HG03025 (cell line): ENCODE measurements at regions not wholly inside any gene's neighbourhood (a gene's known extent, or its start where the extent isn't known, plus 50 kb on each side); places are given as distances from the start of the nearest gene placed in this dataset.

Experiments used
- ATAC-seq: cut with Tn5 transposase; IDR thresholded peaks from one replicate; pipeline ENCODE4 v1.9.1; 2021; ENCODE audit warnings: mild to moderate bottlenecking, moderate library complexity; ENCODE audit not compliant: unreplicated experiment, low FRiP score

DNA sequence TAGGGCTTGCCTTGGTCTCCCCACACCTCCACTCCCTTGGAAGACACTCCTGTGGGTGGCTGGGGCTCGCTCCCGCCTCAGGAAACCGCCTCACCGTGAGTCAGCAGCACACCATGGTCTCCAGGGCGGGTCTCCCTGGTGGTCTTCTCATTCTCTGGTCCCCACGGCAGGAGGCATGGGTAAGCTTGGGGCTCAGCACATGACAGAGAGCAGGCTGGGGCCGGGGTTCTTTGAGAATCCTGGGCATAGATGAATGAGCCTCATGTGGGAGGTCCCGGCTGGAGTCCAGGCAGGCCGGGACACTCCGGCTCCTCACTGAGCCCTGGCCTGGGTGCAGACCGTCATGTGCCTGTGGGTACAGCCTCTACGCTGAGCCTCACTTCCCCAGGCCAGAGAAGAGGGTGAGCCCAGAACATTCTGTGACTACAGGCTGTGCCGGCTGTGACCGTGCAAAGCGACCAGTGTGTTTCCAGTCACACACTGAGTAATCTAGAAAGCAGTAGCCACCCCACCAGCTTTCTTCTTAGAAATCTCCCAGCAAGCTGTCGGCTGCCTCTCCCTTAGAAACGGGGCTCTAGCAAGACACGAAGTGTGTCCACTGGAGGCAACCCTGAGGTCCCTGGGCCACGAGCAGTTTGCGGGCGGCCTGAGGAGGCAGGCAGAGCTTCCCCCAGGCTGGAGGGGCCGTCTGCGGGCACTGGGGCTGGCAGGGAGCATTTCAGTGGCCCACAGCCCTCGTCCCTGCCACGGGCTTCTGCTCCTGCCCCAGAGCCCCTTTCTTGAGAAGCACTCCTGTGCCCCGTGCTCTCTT lies 93.1 kb downstream of the RHOB start:
- ATAC-seq = no peak

DNA sequence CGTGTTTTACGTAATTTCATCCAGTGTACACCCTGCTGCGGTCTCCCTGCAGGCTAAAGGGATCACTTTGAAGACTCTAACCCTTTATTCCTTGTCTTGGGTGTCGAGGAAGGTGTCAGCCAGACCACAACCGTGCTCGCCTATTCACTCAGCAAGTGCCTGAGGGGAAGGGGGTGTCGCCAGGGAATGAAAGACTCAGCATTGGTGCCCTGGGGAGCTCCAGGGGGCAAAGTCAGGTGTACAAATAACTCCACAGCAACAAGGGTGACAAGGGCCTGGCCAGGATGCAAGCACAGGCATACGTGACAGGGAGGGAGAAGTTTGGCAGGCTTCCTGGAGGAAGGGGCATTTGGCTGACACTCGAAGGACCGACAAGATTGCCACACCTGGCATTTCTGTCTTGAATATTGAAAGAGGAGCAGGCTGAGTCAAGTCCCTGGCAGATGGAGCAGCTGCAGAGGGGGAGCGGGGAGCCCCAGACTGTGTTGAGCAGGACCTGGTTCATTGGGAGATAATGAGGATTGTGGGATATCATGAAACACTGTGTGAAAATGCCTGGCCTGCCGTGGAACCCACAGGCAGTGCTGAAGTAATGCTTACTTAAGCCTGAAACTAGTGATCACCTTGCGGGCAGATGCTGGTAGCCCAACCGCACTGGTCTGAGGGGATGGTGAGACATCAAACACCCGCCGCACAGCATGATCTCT lies 93.9 kb downstream of the RHOB start:
- no peak for ATAC-seq

DNA sequence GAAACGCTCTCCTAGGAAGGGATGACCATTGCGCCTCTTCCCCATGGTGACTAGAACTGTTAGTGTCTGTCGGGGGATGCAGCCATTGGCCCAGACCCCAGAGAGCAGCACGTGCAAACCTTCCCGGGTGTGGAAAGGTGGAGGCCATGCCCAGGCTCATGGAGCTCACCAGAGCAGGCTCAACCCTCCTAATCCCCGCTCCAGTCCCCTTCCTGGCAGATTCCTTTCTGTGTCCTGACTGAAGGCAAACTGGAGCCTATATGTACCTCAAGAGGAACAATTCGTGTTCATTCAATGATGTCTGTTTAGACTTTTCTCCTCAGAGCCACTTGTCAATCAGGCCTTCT lies 94.4 kb downstream of the RHOB start:
- no peak for ATAC-seq

DNA sequence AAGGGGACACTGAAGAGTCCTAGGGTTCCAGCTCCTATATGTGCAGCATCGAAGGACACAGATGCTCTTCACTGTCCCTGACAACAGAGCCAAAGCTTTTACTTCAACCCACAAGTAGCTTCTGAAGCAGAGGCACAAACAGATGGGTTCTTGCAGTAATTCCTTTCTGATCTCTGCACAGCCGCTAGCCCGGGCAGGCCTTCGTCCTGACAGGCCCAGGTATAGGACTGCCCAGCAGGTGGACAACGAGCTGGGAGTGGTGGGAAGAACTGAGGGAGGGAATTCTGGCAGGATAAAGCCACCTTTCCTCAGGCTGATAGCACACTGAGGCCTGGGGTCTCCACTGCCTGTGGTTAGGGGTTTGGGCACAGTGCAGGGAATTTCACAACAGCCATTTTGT lies 94.8 kb downstream of the RHOB start:
- ATAC-seq = no peak

DNA sequence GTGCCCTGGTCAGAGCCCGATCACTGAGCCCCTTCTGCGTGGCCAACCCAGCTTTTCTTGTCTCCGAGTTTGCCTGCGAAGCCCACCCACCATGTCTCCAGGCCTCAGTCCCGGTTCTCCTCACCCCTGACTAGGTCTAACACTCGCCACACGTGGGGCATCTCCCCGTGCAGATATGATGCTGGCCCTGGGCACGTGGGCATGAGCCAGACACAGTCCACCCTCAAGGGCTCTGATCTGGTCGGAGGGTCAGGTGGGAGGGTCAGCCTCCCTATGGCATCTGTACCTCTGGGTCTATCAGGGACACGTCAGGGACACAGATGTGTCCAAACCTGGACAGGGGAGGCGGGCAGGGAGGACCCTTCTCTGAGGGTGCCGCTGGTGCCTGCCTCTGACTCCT lies 95.4 kb downstream of the RHOB start:
- ATAC-seq = no peak

DNA sequence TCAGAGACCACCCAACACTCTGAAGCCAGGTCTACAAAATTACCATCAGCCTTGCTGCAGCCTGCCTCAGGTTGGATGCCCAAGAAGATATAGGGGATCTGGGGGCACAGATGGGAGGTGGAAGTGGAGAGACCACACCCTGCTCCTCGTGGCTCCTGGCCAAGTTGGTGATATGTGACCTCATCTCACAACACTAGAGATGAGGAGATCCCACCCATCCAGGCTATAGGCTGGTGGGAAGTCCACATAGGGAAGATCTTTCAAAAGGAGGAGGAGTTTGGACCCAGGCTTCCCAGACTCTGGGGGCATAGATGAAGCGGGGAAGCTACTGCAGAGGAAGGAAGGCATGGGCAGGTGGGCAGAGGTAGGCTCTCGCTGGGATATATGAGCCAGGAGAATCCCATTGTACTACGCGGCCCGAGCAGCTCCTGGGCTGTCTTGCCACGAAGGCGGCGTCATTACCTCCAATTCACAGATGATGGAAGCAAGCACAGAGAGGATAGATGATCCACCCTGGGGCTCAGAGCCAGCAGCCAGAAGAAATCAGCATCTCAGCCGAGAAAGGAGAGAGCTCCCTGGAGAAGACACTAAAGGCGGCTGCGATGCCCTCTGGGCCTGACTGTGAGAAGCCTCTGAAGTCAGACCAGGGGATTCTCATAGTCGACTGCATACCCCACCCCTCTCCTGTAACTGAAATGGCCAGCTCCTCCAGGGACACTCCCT lies 96.0 kb downstream of the RHOB start:
- no peak for ATAC-seq

DNA sequence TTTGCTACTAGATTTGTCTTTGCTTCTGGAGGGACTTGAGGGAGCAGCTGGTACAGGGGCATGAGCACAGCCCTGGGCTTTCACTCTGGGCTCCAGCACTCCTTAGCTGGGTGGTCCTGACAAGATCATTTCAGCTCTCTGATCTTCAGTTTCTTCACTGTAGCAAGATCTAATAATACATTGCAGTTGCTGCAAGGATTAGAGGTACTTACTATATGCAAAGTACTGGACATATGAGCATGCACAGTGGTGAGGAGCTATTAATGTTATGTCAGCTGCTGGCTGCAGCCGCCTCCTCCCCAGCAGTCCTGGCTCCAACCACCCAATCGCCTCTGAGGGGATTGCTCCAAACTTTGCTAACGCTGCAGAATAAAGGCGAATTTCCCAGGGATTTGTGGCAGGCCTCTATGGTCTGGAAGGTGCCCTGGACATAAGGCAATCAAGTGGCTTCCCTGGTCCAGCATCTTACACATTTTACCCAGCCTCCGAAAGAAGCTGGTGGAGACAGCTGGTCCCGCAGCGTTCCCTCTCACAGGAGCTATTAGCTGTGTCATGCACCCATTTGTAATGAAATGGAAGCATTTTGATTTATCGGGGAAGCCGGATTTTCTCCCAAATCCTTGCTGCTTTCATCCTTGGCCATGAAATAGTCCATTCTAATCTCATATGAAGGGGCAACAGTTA lies 96.7 kb downstream of the RHOB start:
- ATAC-seq = no peak

DNA sequence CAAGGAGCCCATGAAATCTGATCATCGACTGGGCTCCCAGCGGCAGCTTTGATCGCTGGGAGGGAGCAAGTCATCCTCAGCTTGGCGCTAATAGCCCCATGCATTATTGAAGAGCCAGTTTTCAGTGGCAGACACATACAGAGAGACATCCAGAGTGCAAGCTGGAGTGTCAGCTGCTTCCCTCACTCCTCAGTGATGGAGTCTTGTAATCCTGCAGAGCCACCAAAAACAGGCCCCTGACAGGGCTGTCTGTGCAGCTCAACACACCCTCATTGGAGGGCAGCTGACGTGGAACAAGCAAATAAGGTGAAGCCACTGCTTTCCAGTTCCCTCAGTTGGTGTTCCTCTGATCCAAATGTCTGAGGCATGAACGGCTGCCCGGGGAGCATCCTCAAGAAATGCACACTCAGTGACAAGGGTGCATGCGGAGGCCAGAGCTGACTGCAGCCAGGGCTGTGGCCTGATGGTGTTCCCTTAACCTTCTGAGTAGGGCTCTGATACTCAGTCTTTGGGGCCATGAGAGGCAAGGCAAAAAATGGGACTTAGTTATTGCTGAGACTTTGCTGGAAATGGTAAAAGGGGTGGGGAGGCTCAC lies 97.4 kb downstream of the RHOB start:
- no peak for ATAC-seq

DNA sequence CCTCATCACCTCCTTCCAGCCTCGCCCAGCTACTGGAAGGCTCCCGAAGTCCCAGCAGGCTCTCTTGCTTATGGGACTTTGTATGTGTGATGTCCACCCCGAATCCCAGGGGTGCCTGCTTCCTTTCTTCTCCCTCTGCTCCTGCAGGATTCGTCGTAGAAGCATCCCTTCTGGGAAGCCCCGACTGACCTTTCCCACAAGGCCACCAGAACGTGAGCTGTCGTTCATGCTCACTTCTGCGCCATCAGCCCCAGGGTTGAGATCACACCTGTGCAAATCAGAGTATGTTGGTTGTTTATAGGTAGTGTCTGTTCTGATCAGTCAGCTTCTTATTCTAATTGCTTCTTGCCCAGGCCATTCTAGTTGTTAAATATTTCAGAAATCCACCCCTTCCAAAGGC lies 101.8 kb downstream of the HS1BP3 start:
- ATAC-seq = no peak

DNA sequence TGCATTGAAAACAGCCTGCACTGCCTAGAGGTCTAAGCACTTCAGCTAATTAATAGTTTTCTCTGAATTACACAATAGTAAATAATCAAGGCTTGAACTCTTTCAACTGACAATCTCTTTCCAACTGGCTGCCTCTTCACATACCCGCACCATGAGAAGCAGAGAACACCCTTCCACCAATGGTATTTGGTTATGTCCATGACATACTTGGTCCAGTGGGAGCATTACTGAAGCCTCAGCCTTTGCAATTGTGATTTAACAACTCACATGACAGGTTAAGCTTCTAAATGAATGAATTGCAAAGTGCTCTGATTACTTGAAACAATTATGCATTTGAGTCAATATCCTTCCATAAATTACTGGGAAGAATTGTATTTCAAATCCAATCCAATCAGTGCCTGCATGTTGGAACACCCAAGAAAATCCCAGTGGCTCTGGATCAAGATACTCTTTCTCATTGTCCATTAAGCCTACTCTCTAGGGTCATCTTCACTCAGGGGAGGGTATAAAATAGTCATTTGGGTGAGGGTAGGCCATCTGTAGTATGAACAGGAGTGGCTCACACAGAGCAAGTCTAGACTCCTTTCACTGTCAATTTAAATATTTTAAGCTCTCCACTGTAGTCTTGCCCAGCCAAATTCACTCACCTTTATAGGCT lies 101.1 kb downstream of the HS1BP3 start:
- ATAC-seq = no peak

DNA sequence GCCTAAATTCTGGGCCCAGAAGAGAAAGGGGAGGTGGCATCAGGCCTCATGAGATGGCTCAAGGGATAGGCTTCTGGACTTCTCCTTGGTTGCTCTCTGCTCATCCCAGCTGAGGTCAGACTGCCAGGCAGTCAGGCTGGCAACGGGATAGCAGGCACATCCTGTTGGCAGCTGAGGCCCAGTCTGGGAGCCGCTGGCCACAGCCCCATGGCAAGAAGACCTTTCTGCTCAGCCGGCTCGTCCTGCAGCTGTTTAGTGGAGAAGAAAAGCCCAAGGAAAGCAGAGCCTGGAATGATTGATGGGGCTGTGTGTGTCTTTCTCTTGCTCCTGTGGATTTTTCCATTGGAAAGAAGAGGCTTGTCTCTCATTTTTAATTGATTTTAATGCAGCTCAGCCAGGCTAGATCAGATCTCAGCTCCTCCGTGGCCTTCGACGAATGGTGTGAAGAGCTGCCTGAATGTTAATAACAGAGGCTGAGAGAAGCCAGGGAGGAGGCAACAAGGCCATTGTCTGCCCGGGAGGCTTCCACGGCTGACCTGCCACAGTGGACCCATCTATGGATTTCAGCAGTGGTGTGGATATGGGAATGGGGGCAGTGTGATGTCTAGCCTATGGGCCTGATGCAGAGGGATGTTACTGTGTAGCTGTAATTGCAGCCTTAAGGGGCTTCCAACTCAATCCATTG lies 99.5 kb downstream of the HS1BP3 start:
- ATAC-seq = no peak

DNA sequence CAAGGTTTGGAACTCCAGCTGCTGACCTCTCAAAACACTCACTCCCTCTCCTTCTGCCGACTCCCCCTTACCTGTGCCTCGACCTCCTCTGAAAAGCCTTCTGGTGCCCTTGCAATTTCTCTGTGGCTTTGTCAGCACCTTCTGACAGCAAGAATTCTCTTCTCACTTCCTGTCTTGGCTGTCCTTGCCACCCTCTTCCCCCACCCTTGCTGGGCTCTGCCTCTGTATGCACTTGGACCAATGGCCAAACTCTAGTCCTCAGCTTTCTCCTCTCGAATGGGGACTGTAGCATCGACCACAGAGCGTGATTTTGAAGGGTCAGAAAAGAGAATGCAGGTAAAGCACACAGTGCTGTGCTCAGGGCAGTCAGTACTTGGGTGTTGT lies 99.0 kb downstream of the HS1BP3 start:
- no peak for ATAC-seq

DNA sequence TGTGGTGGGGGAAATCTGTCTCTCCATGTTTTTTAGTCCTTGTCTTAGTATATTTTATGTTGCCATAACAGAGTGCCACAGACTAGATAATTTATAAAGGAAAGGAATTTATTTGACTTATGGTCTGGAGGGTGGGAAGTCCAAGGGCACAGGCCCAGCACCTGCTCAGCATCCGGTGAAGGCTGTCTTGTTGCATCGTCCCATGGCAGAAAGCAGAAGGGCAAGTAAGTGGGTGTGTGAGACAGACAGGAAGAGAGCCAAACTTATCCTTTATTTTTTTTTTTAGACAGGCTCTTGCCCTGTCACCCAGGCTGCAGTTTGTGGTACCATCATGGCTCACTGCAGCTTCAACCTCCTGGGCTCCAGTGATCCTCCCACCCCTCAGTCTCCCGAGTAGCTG lies 98.1 kb downstream of the HS1BP3 start:
- no peak for ATAC-seq

DNA sequence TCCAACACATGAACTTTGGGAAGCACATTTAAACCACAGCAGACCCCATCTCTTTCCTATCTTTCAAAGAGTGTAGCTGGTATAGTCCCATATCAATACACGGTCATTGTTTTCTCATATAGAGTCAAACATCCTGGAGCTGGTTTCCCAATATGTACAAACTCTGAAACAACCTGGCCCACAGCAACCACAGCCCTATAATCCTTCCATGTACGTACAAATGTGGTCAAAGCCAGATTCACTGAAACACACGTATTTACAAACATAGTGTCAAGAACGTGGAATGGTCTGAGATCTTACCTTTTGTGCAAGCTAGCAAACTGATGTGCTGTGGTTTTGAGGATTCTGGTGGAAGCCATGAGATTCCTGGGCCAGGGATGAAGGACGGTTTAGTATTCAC lies 97.3 kb downstream of the HS1BP3 start:
- no peak for ATAC-seq

DNA sequence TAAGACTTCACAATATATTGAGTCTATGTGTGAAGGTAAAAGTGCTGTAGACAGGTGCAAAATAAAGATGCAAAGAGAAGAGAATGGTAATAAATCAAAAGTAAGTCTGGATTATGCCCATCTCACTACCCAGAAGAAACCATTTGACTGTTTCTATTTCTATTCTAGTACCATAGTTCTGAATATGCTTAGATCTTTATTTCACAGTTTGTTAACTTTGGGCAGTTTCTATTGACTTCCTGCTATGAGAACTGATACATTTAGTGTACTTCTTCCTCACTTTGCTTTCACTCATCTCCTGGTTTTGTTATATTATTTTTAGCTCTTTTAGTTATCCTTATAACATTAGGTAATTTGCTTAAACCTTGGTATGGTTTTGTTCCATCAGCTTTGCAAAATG lies 94.9 kb downstream of the HS1BP3 start:
- ATAC-seq = no peak

DNA sequence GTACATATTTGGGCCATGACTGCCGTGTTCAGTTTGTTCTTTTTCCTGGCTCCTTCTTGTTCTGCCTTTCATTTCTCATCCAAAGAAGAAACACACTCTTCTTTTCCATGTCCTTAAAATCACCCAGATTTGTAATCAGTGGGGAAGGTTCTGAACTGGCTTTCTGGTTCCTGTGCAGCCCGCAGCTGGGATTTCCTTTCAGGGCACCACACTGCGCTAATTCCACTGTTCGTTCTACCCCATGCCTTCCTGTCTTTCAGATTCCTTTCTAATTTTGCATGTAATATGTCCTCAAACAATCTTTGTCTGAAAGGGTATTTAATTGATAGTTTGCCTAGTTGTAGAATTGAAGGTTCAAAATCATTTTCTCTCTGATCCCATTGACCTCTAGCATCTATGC lies 94.1 kb downstream of the HS1BP3 start:
- ATAC-seq = no peak

DNA sequence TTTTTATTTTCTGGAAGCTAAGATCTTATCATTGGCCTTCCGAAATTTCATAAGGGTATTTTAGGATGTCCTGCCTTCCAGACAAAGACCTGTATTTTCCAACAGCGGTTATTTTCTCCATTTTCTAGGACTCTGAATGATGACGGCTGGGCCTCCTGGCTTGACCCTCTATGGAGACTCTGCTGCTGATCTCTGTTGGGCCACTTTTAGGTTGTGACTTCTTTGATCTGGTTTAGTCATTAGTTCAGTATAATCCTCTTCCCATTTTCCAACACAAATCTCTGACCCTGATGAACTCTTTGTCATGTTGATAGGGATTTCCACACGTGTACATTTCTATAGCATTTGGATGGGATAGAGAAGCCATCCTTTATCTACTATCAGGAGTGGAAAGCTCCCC lies 93.7 kb downstream of the HS1BP3 start:
- no peak for ATAC-seq

DNA sequence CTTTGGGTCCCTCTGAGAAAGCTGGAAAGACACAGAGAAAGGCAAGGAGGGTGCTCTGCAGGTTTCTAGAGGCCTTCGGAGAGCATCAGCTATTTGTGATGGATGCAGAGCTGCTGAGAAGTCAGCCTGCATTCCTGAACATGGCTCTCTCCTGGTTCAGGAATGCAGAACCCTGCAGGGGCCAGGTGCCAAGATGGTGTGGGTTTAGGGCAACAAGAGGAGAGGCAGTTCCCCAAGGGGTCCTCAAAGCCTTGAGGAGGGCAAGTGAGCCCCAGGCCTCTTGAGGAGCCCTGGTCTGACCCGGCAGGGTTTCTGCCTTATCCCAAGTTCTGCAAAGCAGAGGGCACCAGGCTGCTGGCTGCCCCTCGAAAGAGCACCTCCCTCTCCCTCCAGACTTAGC lies 93.3 kb downstream of the HS1BP3 start:
- no peak for ATAC-seq

DNA sequence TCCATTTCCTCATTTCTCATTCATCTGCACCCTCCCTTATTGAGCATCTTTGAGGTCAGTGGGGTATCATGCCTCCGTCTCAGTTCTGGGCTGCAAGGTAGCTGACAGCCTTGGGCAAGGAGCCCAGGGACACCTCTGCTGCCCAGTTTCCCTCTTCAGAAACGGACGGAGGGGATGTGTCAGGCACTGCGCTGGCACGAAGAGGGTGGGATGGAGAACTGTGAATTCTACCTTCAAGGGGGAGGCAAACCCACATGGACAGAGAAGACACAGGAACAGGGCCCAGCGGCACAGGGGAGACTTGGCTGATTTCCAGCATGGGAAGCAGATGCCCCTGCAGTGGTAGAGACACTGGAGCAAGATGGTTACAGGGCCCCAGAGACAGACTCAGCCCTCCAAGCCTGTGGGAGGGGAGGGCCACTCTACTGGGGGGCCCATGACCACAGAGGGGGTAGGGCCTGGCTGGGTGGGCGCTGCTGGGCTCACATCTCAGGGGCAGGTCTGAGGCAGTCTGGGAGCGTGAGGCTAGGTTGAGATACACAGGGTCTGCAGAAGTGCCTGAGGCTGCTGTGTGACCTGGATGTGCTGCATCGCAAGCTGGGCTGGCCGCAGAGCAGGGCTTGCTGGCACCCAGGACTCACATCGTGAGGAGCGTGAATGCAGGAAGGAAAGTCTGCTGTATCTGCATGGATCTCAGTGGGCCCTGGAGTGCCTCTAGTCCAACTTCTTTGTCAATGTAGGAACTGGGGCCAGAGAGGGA lies 92.3 kb downstream of the HS1BP3 start:
- ATAC-seq = no peak
